Small intestine (tissue), 7 donors: ENCODE measurements at regions not wholly inside any gene's neighbourhood (a gene's known extent, or its start where the extent isn't known, plus 50 kb on each side); places are given as distances from the start of the nearest gene placed in this dataset.
A peak's percentile ranks its signal among the peaks of the same experiment; 100 is the strongest.

ENCODE experiments used
- DNase-seq, 2 donors: peaks; one replicate each; pipeline versions ENCODE4 v3.0.0 to v3.0.0-alpha.2; 2013
- FAIRE-seq: peaks from 2 replicates; lab custom pipeline; 2012; peaks lifted over from hg19 to GRCh38; lab: Jason Lieb, UNC
- H3K27ac ChIP-seq, 3 donors: one replicate each; pipeline ENCODE4 v1.5.1; 2013; ENCODE audit warnings: low read length in 2 of 3, mild to moderate bottlenecking in 2 of 3, control low read depth in 1 of 3, inconsistent platforms in 1 of 3, low read depth in 1 of 3, moderate library complexity in 1 of 3
- H3K27me3 ChIP-seq, 3 donors: one replicate each; pipeline ENCODE4 v1.6.1; 2013; ENCODE audit warnings: low read length in 3 of 3, inconsistent platforms in 1 of 3; ENCODE audit not compliant: control insufficient read depth in 3 of 3, insufficient read depth in 3 of 3
- H3K36me3 ChIP-seq, 3 donors: one replicate each; pipeline ENCODE4 v1.6.1; 2013; ENCODE audit warnings: low read length in 3 of 3, inconsistent platforms in 1 of 3, low read depth in 1 of 3, mild to moderate bottlenecking in 1 of 3, moderate library complexity in 1 of 3; ENCODE audit not compliant: control insufficient read depth in 3 of 3, insufficient read depth in 2 of 3
- H3K4me1 ChIP-seq, 3 donors: one replicate each; pipeline ENCODE4 v1.6.1; 2013; ENCODE audit warnings: low read length in 2 of 3, inconsistent platforms in 1 of 3, low read depth in 1 of 3, mild to moderate bottlenecking in 1 of 3, moderate library complexity in 1 of 3; ENCODE audit not compliant: control insufficient read depth in 3 of 3, insufficient read depth in 2 of 3
- H3K4me3 ChIP-seq, 3 donors: one replicate each; pipeline ENCODE4 v1.5.1; 2013; ENCODE audit warnings: low read length in 3 of 3, control low read depth in 1 of 3, inconsistent platforms in 1 of 3, low read depth in 1 of 3, mild to moderate bottlenecking in 1 of 3, moderate library complexity in 1 of 3
- H3K9me3 ChIP-seq, 2 donors: one replicate each; pipeline ENCODE4 v1.6.1; 2013; ENCODE audit warnings: low read depth in 1 of 2, low read length in 1 of 2; ENCODE audit not compliant: control insufficient read depth in 2 of 2, insufficient read depth in 1 of 2
- WGBS, 3 donors: extraction: QIAGEN DNeasy Blood & Tissue Kit; methylation state at CpG; one replicate each; pipeline ENCODE4 v1.1.7; 2013; 5-methylcytosine and 5-hydroxymethylcytosine counted together
- donor health status: healthy with polysubstance abuse.
- donor health status: control.
- donor health status: control.
- donor health status: Bipolar disorder and iron deficiency.
- donor health status: healthy.

- Histone ChIP-seq H3K9me3 (no peaks in the 10 kb centered on the region), H3K27ac (no peak overlapping the region), H3K27me3 (no peaks in the 10 kb centered on the region), H3K36me3 (no peaks in the 10 kb centered on the region), H3K4me1 (peaks cover 0 to 20% (median 0%) of the 10 kb centered on the region in 3 donors), H3K4me3 (no peak overlapping the region)
- no peak for FAIRE-seq
- DNase-seq: no peak
- WGBS, 3 donors: 82 to 94% (median 89%) methylated on average over 3 of the region's 3 CpGs
Measured at GRCh38 chr1:73804935-73805334, 393.0 kb downstream of the LRRIQ3 start.

GRCh38 chr1:73803380-73803779 lies 394.6 kb downstream of the LRRIQ3 start:
- 14 to 62% (median 42%) methylated on average over 4 of the region's 4 CpGs for WGBS, 3 donors
- no peak overlapping the region for H3K4me3 ChIP-seq
- no peaks in the 10 kb centered on the region for H3K27me3 ChIP-seq
- peak; percentile 69 to 82 for DNase-seq
- peaks cover 0 to 20% (median 0%) of the 10 kb centered on the region in 3 donors for H3K4me1 ChIP-seq
- no peak for FAIRE-seq
- peak overlapping the region in 1 of 3 donors; percentile 7 for H3K27ac ChIP-seq
- H3K9me3 ChIP-seq: no peaks in the 10 kb centered on the region
- no peaks in the 10 kb centered on the region for H3K36me3 ChIP-seq

GRCh38 chr1:73801912-73802429 lies 396.0 kb downstream of the LRRIQ3 start:
- Histone ChIP-seq H3K27ac (no peak overlapping the region), H3K36me3 (no peaks in the 10 kb centered on the region), H3K9me3 (no peaks in the 10 kb centered on the region), H3K4me1 (peaks cover 0 to 20% (median 0%) of the 10 kb centered on the region in 3 donors), H3K27me3 (no peaks in the 10 kb centered on the region), H3K4me3 (no peak overlapping the region)
- 46 to 80% (median 55%) methylated on average over 1 of the region's 1 CpG for WGBS, 3 donors
- FAIRE-seq: no peak
- peak in 1 of 2 donors; percentile 4 for DNase-seq

- 17 to 47% (median 34%) methylated on average over 2 of the region's 2 CpGs for WGBS, 3 donors
- peak in 1 of 2 donors; percentile 63 for DNase-seq
- peaks cover 0 to 20% (median 0%) of the 10 kb centered on the region in 3 donors for H3K4me1 ChIP-seq
Measured at GRCh38 chr1:73800376-73800775, 397.6 kb downstream of the LRRIQ3 start.

GRCh38 chr1:73789965-73790364 lies 408.0 kb downstream of the LRRIQ3 start:
- H3K36me3 ChIP-seq: no peaks in the 10 kb centered on the region
- FAIRE-seq: no peak

More at GRCh38 chr1:73800376-73800775, 397.6 kb downstream of the LRRIQ3 start:
- Histone ChIP-seq H3K27ac (peak overlapping the region in 1 of 3 donors; percentile 14), H3K36me3 (no peaks in the 10 kb centered on the region), H3K9me3 (no peaks in the 10 kb centered on the region), H3K4me3 (no peak overlapping the region), H3K27me3 (no peaks in the 10 kb centered on the region)
- no peak for FAIRE-seq

GRCh38 chr1:73784026-73784425 lies 413.9 kb downstream of the LRRIQ3 start:
- Histone ChIP-seq H3K27me3 (no peaks in the 10 kb centered on the region), H3K9me3 (no peaks in the 10 kb centered on the region), H3K36me3 (no peaks in the 10 kb centered on the region), H3K27ac (no peak overlapping the region), H3K4me3 (no peak overlapping the region), H3K4me1 (no peaks in the 10 kb centered on the region)
- FAIRE-seq (no peak), DNase-seq (no peak)
- WGBS, 3 donors: 72 to 81% (median 75%) methylated on average over 2 of the region's 2 CpGs

More at GRCh38 chr1:73789965-73790364, 408.0 kb downstream of the LRRIQ3 start:
- Histone ChIP-seq H3K4me3 (no peak overlapping the region), H3K4me1 (no peaks in the 10 kb centered on the region), H3K27ac (no peak overlapping the region), H3K27me3 (no peaks in the 10 kb centered on the region), H3K9me3 (no peaks in the 10 kb centered on the region)
- DNase-seq: no peak

GRCh38 chr1:73783352-73783751 lies 414.6 kb downstream of the LRRIQ3 start:
- H3K4me3 ChIP-seq: no peak overlapping the region
- FAIRE-seq (no peak), DNase-seq (peak in 1 of 2 donors; percentile 25)
- 52 to 77% (median 58%) methylated on average over 6 of the region's 6 CpGs for WGBS, 3 donors
- no peaks in the 10 kb centered on the region for H3K27me3 ChIP-seq
- H3K27ac ChIP-seq: no peak overlapping the region
- no peaks in the 10 kb centered on the region for H3K36me3 ChIP-seq
- no peaks in the 10 kb centered on the region for H3K4me1 ChIP-seq
- no peaks in the 10 kb centered on the region for H3K9me3 ChIP-seq

GRCh38 chr1:73782901-73783300 lies 415.1 kb downstream of the LRRIQ3 start:
- FAIRE-seq (no peak), DNase-seq (no peak)
- H3K4me1 ChIP-seq: no peaks in the 10 kb centered on the region
- WGBS, 3 donors: 50 to 61% (median 58%) methylated on average over 2 of the region's 2 CpGs
- H3K36me3 ChIP-seq: no peaks in the 10 kb centered on the region
- no peak overlapping the region for H3K4me3 ChIP-seq
- no peak overlapping the region for H3K27ac ChIP-seq
- no peaks in the 10 kb centered on the region for H3K9me3 ChIP-seq
- H3K27me3 ChIP-seq: no peaks in the 10 kb centered on the region

GRCh38 chr1:73781251-73781650 lies 416.7 kb downstream of the LRRIQ3 start:
- Histone ChIP-seq H3K36me3 (no peaks in the 10 kb centered on the region), H3K27me3 (no peaks in the 10 kb centered on the region), H3K9me3 (no peaks in the 10 kb centered on the region), H3K4me3 (no peak overlapping the region), H3K4me1 (no peaks in the 10 kb centered on the region), H3K27ac (no peak overlapping the region)
- FAIRE-seq: no peak
- DNase-seq: peak; percentile 39 to 62
- WGBS, 3 donors: 90 to 93% (median 92%) methylated on average over 2 of the region's 2 CpGs
